Epithelial cell of esophagus (primary cell): ENCODE measurements at regions not wholly inside any gene's neighbourhood (a gene's known extent, or its start where the extent isn't known, plus 50 kb on each side); places are given as distances from the start of the nearest gene placed in this dataset.

Experiments used
- DNase-seq: peaks from one replicate; pipeline ENCODE4 v3.0.0; 2010; ENCODE audit warnings: low read depth
- H3K4me3 ChIP-seq: 2 replicates; pipeline ENCODE4 v1.5.1; 2011; ENCODE audit warnings: mild to moderate bottlenecking, low read length, control low read depth
- TF ChIP-seq, protein P1 (sequence below): IDR thresholded peaks from 2 replicates; pipeline ENCODE4 v1.5.1; 2011; ENCODE audit warnings: low read depth, mild to moderate bottlenecking, low read length, control low read depth, inconsistent platforms; ENCODE audit not compliant: insufficient read depth; ENCODE audit errors: missing control alignments

DNA sequence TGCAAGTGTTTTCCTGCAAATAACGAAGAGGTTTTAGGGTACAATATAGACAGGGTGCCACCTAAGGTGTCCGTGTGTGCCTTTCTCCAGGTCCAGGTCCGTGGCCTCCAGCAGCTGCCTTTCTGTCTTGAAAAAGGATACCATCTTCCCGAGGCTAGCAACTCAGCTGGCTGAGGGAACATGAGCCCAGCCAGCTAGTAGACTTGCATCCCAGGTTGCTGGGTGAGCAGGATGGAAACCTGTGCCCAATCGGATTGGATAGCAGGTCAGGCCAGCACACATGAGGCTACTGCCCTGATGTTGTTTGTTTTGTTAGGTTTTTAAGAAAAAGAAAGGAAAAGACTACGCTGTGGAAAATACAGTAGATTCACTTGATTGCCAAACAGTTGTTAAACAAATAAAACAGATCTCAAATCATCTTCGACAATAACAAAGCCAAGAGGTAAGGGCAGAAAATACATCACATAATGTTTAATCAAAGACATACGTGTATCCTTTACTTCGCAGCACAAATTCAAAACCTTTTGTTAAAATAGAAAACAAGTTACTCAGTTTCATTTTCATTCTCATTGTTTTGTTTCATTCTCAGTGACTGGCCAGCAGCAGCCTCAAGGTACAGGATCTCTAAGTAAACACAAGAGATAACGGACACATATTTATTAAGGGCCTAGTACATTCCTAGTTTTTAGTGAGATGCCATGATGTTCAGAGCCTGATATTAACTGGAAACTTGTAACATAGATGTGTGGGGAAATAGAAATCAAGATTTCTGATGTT, 661.2 kb upstream of the NR2F2 start:
- no peak overlapping the region for H3K4me3 ChIP-seq
- no peak for DNase-seq
- TF ChIP-seq, protein P1, sequence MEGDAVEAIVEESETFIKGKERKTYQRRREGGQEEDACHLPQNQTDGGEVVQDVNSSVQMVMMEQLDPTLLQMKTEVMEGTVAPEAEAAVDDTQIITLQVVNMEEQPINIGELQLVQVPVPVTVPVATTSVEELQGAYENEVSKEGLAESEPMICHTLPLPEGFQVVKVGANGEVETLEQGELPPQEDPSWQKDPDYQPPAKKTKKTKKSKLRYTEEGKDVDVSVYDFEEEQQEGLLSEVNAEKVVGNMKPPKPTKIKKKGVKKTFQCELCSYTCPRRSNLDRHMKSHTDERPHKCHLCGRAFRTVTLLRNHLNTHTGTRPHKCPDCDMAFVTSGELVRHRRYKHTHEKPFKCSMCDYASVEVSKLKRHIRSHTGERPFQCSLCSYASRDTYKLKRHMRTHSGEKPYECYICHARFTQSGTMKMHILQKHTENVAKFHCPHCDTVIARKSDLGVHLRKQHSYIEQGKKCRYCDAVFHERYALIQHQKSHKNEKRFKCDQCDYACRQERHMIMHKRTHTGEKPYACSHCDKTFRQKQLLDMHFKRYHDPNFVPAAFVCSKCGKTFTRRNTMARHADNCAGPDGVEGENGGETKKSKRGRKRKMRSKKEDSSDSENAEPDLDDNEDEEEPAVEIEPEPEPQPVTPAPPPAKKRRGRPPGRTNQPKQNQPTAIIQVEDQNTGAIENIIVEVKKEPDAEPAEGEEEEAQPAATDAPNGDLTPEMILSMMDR: no peak

DNA sequence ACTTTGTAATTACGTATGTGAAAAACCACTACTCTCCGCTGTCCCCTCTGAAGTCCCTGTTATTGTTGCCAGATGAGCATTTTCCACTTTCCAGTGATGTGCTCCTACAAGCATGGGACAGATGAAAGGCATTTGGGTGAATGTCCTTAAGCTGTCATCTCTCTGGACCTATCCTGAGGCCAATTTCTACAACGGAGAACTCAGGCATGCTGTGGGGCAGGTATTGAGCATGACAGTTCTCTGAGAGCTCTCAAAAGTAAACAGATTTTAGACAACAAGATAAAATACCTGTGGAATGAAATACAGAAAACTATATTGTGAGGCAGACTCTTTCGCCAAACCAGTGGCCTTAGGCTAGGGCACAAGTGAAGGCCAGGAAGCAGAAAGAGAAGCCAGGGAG, 656.5 kb upstream of the NR2F2 start:
- DNase-seq: no peak
- TF ChIP-seq, protein P1: no peak
- H3K4me3 ChIP-seq: no peak overlapping the region

DNA sequence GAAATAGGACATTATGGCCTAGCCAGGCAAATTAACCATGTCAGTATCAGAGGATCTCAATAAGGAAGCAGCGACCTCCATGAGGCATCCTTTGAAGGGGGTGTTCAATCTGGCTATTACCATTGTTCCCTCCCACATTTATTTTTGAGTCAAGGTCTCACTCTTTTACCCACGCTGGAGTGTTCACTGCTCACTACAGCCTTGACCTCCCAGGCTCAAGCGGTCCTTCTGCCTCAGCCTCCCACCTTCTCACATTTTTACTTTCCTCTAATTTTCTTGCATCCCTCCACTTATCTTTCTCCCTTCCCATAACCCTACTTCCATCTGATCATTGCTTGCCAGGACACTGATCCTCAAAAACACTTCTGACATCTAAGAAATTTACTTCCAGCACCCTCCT, 654.0 kb upstream of the NR2F2 start:
- H3K4me3 ChIP-seq: no peak overlapping the region
- TF ChIP-seq, protein P1: no peak
- no peak for DNase-seq

DNA sequence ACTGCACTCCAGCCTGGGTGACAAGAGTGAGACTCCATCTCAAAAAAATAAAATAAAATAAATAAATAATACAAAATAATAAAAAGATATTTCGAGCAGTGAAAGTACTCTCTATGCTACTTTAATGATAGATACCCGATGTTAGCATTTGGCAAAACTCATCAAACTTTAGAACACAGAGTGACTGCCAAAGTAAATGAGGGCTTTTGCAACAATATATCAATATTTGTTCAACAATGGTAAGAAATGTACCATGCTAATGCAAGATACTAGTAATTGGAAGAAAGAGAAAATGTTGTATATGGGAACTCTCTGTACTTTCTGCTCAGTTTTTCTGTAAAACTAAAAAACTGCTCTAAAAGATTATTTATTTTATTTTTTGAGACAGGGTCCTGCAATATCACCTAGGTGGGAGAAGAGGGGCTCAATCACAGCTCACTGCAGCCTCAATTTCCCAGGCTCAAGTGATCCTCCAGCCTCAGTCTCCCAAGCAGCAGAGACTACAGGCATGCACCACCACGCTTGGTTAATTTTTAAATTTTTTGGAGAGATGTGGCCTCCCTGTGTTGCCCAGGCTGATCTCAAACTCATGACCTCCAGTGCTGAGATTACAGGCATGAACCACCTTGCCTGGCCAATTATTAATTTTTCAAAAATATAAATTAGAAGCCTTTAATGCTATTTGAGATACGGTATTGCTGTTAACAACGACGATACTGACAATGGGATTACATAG, 650.5 kb upstream of the NR2F2 start:
- TF ChIP-seq, protein P1: no peak
- no peak for DNase-seq

DNA sequence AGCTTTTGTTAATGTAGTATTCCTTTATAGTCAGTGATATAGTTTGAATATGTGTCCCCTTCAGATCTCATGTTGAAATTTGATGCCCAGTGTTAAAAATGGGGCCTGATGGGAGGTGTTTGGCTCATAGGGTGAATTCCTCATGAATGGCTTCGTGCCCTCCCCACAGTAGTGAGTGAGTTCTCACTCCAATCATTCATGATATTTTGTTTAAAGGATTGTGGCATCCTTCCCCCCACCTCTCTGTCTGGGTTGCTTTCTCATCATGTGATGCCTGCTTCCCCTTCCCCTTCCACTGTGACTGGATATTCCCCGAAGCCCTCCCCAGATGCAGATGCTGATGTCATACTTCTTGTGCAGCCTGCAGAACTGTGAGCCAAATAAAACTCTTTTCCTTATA, 649.8 kb upstream of the NR2F2 start:
- H3K4me3 ChIP-seq: no peak overlapping the region
- DNase-seq: no peak
- TF ChIP-seq, protein P1: no peak

More for the DNA sequence above, 650.5 kb upstream of the NR2F2 start:
- H3K4me3 ChIP-seq: no peak overlapping the region

DNA sequence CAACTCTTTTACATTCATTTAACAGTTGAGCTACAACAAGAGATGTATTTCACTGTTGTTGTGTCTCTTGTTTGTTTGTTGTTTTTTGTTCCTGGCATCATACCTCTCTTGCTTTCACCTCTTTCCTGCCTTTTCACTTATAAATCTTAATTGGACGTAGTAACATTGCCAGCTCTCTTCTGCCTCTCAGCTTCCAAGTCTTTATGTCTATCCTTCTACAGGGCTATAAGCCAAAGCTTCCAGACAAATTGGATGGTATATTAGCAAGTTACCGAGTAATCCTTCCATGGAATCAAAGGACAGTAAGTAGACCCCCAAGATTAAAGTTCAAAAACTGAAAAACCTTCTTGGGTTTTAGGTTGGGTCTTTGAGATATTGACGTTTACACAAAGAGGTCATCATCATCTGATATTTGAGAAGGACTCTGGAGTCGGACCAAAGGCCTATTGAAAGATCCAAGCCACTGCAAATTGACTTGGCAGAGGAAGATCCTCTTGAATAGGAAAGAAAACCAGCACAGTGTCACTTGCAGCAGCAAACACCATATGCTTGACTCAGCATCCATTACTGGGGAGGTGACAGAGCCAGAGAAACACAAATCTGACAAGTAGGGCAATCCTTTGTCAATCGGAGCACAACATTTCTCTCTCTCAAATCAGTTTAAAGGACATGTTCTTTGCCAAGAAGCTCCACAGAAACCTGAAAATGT, 648.5 kb upstream of the NR2F2 start:
- TF ChIP-seq, protein P1: no peak
- H3K4me3 ChIP-seq: no peak overlapping the region
- DNase-seq: no peak
